GM13976 (cell line): ENCODE measurements at regions not wholly inside any gene's neighbourhood (a gene's known extent, or its start where the extent isn't known, plus 50 kb on each side); places are given as distances from the start of the nearest gene placed in this dataset.

ENCODE experiments used
- DNase-seq: peaks from one replicate; pipeline ENCODE4 v3.0.0; 2012; ENCODE audit warnings: low spot score
- CTCF ChIP-seq: IDR thresholded peaks from 2 replicates; pipeline ENCODE4 v1.5.1; 2012; ENCODE audit warnings: borderline replicate concordance, mild to moderate bottlenecking; ENCODE audit not compliant: insufficient read depth; ENCODE audit errors: extremely low read depth, missing control alignments, control extremely low read depth
- in situ Hi-C: fragments of 300-500 bp; cut with MboI; formaldehyde crosslinking; loops from one replicate; pipeline ENCODE4 v1.12.0; 2022; ENCODE audit warnings: low sequenced_read_pairs, mixed read lengths, inconsistent platforms; ENCODE audit not compliant: unreplicated experiment

DNA sequence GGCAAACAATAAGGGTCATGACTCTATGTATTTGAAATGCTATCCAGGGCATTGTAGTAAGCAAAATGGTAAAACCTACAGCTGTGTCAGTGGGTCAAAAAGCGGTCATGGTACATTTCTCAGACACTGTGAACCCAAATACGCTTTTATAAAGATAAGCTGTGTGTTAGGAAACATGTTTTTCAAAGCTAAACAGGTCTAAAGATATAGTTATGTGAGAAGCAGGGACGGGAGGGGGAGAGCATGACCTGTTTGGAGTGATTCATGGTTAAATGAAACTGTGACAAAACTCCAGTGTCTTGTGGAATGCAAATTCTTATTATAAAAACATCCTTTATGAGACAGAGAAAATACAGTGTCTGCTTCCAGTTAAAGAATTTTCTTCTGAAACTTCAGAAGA lies 205.4 kb upstream of the BMP2 start:
- DNase-seq = no peak
- TF ChIP-seq CTCF = no peak
- in situ Hi-C loops = no loop called here

DNA sequence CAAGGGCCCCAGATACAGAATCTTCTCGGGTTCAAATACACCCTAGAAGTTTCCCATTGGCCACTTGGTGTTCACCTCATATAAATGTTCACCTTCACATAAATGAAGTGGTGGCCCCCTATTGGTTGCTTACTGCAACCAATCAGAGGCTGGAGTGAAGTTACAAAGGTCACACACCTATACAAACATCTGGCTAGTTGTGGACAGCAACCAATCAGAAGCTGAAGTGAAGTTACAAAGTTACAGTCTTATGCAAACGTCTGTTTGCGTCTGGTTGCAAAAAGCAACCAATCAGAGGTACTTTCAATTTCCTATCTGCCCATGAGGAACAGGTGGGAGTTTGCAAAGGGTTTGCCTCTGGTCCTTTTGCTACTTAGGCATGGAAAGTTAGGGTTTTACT lies 206.5 kb upstream of the BMP2 start:
- TF ChIP-seq CTCF = no peak
- in situ Hi-C loops = no loop called here
- DNase-seq = no peak

DNA sequence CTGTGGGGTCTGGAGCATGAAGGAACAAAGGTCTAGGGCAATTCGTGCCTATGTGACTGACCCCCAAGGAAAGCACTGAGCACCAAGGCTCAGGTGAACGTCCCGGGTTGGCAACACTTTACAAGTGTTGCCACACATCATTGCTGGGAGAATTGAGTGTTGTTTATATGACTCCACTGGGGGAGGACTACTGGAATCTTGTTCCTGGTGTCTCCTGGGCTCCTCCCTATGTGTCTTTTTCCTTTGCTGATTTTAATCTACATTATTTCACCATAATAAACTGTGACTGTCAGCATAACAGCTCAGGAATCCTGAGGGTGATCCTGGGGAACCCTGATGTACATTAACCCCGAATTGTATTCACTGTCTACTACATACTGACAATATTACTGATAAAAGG lies 207.7 kb upstream of the BMP2 start:
- in situ Hi-C loops = no loop called here
- no peak for DNase-seq
- no peak for TF ChIP-seq CTCF

GRCh38 chr20:6558341-6558740 lies 209.1 kb upstream of the BMP2 start:
- in situ Hi-C loops = no loop called here
- DNase-seq = no peak
- TF ChIP-seq CTCF = no peak

- no peak for DNase-seq
- in situ Hi-C loops = no loop called here
Measured at GRCh38 chr20:6533761-6534479, 233.6 kb upstream of the BMP2 start.

DNA sequence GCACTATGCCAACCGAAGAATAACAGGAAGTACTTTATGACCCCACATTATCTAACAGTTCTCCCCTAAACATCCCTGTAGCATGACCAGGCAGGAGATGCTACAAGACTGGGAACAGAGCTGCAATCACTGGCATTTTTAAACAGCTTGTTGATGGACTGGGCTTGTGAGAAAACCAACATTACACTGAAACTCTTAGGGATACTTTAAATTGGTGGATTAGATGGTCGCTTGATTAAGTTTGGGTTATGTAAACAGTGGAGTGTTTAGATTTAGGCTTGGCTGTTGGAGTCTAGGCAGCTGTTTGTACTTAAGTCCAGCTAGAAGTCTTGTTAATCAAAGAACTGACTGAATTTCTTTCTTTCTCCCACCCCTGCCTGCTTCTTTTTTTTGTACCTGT lies 234.1 kb upstream of the BMP2 start:
- no peak for DNase-seq
- TF ChIP-seq CTCF = no peak
- in situ Hi-C loops = no loop called here

More at GRCh38 chr20:6533761-6534479, 233.6 kb upstream of the BMP2 start:
- no peak for TF ChIP-seq CTCF

- DNase-seq = no peak
- in situ Hi-C loops = no loop called here
- no peak for TF ChIP-seq CTCF
Measured at GRCh38 chr20:6530779-6531315, 236.6 kb upstream of the BMP2 start.
